NCI-H526 treated with DMSO at 0.1 percent for 48 hours (cell line): ENCODE measurements at regions not wholly inside any gene's neighbourhood (a gene's known extent, or its start where the extent isn't known, plus 50 kb on each side); places are given as distances from the start of the nearest gene placed in this dataset.
"Not testable (repeated sequence)": the region's sequence is repeated elsewhere in the genome, so short reads cannot be mapped to it uniquely, and the experiment has no call there.

ENCODE experiments used
- DNase-seq: peaks from one replicate; lab custom pipeline; 2025; lab: John Stamatoyannopoulos, UW

DNA sequence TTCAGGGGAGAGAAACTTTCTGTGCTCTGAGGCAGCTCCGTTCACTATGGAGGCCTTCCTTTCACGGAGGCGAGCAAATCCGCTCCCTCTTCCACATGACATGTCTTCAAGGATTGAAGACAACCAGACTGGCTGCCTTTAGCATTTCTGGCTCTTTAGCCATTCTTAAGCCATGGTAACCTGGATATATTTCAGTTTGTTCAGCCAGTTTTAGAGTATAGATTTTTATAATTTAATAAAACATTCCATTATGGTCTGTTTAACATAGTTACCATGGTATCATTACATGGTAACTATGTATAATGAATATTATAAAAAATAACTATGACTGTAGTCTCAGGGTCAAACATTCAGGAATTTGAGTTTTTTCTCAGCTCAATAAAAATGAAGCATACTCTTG, 54.2 kb upstream of the NFIA start:
- no peak for DNase-seq

DNA sequence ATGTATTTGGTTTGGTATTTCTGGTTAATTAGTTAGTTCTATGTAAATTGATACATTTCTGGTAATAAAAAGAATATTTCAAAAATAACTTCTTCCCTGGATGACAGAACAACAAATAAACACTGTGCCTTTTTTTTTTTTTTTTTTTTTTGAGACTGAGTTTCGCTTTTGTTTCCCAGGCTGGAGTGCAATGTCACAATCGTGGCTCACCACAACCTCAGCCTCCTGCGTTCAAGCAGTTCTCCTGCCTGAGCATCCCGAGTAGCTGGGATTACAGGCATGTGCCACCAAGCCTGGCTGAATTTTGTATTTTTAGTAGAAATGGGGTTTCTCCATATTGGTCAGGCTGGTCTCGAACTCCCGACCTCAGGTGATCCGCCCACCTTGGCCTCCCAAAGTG, 64.3 kb upstream of the NFIA start:
- DNase-seq, result not testable (repeated sequence)

DNA sequence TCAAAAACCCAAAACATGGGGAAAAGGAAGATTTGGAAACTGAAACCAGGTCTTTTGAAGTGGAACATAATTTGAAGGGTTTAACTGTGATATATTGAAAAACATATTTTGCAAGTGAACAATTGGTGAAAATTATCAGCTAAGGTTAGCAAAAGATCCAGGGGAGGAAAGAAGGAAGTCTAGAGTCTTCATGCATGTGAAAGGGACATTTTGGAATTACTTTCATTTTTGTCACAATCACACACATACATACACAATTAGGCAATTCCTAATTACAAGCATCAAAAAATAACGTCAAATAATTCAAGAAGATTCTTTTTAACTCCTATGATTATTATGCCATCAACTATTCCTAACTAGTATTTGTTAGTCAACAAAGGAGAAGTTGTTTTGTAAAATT, 64.7 kb upstream of the NFIA start:
- no peak for DNase-seq

DNA sequence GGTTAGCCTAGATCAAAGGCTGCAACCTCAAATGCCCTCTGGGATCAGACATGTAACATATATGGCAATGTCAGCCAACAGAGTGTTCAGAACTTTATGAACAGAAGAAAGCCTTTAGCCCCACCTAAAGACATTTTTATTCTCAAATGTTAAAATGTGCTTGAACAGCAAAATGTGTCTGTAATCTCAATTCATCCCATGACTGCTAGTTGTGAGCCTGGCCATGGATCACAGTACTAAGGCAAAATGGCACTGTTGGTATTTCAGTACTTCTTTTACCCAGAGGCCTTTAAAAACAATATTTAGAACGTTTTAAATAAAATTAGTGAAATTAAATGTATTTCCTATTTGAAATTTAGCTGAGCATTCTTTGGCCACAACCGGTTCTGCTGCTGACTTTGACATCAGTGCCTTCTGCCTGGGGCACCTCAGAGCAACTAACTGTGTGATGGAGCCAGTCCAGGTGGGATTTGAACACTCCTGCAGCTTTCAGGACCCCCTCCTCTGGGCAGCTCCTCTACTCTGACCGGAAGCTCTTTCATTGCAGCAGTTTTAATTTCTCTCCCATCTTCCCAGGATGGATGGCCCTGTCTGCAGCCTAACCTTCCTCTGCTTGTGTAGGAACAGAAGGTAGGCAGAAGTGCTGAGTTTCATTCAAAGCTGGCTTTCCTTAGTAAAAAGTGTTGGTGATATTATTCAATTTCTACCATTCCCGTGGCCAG, 68.3 kb upstream of the NFIA start:
- no peak for DNase-seq

DNA sequence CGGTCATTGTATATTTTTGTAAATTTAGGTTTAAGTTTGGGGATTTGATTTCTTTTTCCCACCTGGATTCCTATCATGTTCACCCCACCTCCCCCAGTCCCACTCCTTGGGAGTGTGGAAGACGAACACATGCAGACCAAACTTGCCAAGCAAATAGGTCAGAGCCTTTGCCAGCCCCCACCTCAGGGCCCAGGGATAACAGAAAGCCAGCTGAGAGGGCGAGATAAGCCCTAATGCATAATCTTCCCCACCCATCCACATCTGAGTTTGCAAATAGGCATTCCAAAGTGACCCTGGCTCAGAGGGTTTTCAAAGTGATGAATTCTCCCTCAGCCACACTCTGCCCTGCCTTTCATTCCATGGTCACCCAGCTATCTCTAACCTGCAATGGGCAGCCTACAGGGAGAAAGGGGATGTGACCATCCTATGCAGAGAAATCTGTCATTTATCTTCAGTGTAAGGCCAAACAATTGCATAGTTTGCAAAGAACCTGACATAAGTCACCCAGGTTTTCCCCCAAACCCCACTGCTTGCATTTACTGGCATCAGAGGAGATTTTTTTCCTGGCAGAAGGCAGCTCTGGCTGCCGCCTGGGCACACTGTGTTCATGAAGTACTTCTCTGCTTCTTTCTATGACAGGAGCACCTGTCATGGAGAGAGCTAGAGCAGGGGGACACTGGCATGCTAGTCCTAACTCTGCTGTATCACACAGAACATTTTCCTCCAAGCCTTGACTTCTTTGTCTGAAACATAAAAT, 69.0 kb upstream of the NFIA start:
- no peak for DNase-seq

DNA sequence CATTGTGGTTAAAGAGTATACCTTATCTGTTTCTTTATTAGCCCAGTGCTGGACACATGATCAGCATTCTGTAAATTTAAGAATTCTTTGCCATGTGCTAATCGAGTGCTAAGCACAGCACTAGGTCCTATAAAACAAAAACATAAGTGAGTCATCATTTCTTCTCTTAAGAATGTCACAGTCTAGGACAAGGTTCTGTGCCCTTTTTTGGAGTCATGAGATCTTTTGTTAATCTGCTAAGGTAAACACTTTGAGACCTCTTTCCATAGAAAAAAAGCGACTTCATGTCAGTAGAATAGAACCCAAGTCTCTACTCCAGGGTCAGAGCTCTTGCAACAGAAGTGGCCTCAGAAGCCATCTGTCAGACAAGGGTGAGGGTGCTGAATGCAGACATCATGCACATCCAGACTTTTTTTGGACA, 70.0 kb upstream of the NFIA start:
- DNase-seq, result no peak

DNA sequence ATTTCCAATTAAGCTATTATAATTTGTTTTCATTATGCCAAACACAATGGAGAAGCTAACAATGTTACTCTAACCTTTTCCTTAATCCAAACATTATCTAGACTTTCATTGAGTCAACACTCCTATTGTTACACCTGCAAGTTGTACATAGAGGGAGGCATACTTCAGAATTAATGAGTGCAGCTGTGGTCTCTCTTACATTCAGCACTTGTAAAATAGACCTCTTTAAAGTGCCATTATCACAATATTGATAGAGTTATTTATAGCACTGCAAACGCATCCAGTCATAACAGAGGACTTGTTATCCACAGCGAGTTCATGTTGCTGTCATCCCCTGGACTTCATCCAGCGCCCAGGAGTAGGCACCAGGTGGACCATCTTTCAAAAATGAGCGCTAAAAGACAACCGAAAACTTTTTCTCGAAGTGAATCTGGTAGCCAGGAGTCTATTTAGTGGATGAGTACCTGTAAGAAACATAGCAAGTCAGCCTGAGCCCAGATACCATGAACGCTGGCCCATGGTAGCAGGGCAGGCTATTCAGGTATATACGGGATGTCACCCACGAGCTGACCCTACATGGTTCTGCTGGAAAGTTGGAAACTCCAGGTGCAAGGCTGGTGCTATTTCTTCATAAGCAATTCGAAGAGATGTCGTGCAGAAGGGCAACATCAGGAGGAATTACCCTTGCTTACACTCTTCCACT, 70.6 kb upstream of the NFIA start:
- no peak for DNase-seq

DNA sequence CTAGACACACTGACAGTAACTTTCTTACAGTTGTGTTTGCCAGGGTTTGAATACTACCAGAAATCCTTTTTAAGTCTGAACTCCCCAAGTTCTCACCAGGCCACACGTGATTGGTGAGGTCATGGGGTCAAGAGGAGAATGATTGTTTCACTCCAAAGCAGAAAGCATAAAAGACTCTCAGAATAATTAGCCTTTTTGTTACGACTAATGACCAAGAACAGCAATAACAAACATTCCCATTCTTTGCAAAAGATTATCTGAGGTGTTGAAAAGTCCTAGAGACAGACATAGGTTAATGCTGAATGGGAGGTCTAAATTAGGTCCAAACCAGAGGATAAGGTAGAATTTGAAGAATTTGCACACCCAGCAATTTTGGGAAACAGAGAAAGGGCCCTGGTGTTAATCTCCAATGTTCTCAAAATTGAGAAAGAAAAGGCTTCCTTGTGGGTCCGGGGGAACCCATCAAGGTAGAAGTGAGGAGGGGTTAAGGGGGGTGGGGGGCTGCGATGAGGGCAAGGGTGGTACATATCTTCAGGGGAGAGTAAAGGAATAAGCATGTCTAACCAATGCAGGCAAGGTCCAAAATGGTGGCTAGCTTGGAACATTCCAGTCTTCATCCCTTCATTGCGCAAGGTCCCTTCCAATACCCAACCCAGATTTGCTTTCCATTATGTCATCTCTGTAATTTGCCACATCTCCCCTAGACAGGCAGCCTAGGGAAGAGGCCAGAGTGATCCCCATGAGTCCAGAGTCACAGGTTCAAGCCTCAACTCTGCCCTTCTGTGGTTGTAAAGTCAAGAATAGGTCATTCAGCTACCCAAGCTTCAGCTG, 74.6 kb upstream of the NFIA start:
- no peak for DNase-seq

DNA sequence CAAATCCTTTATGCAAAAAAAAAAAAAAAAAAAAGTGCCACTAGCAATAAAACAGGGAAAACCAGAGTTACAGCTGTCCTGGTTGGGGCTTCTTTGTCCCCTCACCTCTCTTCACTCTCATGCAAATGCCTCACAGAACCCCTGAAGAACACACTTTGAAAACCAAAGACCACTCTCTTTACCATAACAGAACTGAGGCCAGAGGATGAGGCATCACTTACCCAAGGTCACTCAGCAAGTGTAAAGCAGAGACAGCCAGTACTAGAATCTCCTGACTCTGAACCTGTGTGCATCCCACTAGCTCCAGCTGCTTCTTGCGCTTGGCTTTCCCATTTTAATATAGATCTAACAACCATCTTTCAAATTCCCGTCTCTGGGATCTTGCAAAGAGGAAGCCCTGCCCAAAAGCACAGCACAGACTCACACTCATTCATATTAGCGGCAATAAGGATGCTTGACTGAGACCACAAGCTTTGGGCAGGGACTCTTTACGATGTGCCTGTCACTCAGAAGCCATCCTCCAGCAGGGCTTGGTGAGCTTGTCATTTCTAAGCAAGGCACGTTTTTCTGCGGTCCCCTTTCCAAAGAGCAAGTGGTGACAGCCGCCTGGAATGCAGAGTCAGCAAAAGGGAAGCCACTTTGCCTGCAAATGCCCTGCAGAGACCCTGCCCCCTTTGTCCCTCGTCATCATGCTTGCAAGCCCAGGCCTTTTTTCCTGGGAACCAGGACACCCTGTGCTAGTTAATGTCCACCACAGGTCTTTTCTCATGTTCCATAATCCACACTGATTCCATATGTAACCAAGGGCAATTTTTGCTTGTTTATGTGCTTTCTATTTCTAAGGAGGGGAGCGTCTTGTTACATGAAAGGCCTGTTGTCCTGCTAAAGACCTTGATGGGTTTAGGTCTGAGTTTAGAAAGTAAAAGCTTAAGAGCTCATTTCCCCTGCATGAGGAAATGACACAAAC, 76.5 kb upstream of the NFIA start:
- no peak for DNase-seq

DNA sequence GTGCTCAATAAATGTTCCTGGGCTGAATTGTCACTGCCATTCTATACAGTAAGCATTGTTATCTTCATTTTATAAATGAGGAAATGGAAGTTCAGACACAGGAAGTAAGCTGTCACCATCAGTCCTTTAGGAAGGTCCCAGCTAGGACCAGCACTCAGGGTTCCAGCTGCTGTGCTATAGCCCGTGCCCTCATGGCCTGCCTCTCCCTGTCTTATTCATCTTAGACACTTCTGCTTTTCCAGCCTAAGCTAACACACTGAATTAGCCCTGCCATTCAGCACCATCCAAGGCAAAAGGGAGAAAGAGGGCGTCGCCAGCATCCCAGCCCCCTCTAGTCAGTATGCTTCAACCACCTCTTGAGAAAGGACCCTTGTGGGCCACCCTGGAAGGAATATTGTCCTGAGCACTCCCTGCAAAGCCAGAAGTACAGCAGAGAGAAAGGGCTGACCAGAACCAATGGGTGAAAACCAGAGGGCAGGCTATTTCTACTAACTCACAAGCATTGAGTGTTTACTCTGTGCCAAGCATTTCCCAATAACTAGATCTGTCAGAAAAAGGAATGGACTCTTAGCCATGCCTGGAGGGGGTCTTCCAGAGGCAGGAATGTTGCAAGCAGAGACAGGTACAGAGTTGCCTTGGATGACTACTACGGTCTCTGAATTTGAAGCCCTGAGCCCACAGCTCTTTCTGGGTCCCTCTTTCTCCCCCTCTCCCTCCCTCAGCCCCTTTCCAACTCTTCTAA, 77.9 kb upstream of the NFIA start:
- no peak for DNase-seq

DNA sequence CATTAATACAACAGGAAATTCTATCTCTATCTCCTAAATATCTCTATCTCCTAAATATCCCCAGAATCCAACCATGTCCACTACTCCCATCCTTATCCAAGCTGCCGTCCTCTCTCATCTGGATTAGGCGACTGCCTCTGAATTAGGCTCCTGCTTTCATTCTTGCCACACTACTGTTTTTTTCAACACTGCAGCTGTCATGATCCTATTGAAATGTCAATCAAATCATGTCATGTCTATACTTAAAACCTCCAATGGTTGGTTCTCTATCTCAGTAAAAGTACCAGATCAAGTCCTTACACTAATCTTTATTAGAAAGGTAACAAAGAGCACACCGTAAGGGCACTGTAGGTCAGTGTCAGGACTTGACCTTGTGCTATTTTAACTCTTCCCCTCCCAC, 82.0 kb upstream of the NFIA start:
- no peak for DNase-seq

DNA sequence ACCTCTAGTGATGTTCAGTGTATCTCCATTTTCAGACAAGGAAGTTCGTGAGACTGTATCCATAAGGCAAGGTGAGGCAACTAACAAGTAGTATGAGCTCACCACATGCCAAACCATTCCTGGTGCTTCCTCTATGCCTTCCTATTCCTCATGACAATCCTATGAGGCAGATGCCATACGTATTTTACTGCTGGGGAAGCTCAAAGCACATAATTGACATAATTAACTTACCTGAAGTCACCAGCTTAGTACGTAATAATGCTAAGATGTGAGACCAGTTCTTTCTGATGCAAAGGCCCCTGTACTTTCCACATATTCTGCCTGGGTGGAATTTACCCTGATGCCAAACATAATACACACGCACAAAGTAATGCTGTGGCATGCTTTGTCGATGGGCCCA, 83.6 kb upstream of the NFIA start:
- DNase-seq, result no peak

DNA sequence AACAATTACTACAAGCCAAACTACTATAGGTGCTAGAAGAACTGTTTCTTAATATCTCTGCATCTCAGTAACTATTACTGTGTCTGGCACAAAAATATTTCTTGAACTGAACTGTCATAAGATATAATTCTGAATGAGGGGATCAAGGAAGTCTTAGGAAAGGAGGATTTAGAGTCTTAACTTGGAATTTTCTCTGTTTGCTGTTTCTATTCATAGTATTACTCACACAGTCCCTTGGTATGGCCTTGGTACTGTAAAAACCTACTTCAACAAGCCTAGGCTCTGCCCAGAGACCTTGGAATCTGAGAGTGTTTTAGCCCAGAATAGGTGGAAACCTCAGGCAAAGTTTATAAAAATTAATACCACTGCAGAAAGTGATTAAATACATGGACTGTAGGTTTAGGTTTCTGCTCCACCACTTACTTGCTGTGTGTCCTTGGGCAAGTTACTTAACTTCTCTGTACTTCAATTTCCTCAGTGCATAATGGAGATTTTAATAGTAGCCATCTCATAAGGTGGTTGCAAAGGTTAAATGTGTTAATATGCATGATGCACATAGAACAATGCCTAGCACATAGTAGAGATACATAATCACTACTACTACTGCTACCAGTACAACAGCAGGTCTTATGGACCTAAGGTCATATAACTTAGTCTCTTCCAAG, 87.4 kb upstream of the NFIA start:
- DNase-seq, result no peak

DNA sequence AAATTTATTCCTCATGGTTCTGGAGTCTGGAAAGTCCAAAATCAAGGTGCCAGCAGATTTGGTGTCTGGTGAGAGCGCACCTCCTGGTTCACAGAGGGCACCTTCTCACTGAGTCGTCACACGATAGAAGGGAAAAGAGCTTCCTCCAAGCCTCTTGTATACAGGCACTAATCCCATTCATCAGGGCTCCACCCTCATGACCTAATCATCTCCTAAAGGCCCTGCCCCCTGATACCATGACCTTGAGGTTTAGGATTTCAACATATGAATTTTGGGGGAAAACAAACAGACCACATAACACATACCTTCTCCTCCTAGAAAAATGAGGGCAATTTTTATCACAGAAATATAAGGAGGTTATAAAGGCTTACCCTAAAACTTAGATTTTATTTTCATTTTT, 88.0 kb upstream of the NFIA start:
- DNase-seq, result no peak

DNA sequence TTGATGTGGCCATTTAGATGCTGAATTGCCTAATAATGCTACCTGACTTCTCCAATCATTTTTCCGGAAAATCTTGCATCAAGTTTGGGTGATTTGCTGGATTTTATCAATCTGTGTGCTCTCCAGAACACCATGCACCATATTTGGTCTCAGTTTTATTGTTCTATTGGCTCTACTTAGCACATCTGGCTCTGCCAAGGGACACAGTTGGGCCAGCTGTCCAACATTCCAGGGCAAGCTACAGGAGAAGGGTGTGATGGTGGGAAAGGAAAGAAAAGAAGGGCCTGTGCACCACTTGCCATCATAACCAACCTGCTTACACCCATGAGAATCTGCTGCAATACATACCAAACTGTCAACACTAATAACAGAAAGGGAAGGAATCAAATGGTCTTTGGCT, 90.2 kb upstream of the NFIA start:
- no peak for DNase-seq

DNA sequence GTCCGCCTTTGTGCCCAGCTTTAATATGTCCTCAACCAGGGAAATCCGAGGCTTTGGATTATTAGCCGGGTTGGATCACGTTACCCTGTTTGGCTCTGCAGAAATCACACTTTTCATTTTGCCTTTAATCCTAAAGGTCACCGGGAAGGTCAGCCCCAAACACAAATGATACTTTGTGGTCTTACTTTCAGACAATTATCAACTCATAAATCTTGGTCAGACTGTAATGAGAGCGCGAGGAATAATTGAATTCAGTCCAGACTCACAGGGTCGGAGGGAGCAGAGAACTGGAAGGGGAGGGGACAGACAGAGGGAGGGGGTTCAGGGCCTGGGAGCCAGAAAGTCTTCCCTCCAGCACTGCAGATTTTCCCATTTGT, 91.7 kb upstream of the NFIA start:
- DNase-seq, result no peak

DNA sequence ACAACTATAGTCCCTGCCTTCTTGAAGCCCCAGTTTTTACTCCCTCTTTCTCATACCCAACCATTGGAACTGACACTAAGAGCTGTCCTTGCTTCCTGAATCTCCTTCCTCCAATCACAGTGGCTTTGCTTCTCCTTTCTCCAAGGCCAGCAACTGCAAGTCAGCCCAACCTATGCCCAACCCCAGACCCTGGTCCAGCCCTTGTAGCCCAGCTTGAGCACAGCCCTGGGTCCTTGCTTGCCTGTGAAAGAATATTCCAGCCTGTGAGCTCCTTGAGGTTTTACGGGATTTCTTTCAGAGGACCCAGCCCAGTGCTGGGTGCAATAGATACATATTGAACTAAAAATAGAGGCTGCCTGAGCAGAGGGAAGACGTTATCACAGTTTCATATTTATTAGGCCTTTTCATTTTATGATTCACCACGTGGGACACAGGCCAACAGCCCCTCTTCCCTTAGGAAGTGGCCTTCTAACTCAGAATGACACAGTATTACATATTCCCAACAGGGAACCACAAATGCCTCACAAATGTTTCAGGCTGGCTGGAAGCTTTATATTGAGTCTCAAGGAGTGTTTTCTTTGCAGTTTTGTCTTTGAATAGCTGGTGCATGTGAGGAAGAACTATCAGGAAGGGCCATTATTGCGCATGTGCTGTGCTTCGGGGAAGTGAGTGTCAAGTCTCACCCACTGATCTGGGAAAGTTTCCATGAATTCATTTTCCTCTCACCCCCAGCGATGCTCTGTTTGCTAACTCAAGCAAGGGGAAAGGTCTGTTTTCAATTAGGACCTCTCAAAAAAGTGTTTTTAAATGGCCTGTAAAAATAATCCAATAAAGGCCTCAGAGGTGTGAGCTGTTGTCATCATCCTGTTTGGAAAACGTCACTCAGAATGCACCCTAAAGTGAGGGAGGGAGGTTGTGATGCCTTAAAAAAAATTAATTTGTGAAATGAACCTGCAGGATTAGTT, 92.3 kb upstream of the NFIA start:
- no peak for DNase-seq

DNA sequence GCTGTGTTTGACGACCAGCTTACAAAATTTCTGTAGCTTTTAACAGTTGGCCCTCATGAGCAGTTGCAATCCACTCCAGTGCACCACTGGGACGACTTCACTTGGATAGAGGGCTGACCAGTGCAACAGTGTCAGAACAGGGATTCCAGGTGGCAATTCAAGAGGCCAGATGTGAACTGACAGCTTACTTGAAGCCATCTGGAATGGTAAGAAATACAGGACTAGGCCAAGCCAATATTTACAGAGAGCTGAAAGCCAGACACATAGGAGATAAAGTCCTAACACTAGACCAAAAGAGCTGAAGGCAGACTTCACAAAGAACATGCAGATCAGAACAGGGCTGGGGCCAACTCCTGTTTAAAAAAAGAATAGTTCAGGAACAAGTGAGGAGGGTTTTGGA, 93.5 kb upstream of the NFIA start:
- DNase-seq, result no peak

DNA sequence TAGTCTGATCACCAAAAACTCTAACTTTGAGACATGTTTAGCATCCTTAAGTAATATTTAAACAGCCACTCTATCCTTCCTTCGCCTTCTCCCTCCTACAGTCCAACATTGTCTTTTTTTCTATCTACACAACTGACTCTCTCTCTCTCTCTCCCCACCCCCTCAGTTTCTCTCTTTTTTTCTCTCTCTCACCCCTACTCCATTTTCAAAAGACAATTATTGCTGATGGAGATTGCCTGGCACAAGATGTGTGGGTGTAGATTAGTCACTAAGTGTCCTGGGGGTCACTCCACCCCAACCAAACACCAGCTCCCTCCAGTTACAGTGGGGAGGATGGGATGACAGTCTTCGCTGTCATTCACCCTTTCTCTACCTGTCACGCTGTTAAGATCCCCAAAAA, 94.5 kb upstream of the NFIA start:
- no peak for DNase-seq
